ENCODE measurements at regions not wholly inside any gene's neighbourhood (a gene's known extent, or its start where the extent isn't known, plus 50 kb on each side); places are given as distances from the start of the nearest gene placed in this dataset.
A peak's percentile ranks its signal among the peaks of the same experiment; 100 is the strongest.

- Histone ChIP-seq H3K4me1 (ENCODE audit: insufficient read depth) (peaks cover 45% of the 10 kb centered on the region), H3K4me2 (no peak overlapping the region), H3K36me3 (ENCODE audit: insufficient read depth) (0 out of 2 replicates have a peak, but pooled peaks cover 4% of the 10 kb centered on the region), H3F3A (replicated peaks; ENCODE audit: low read depth) (no peaks in the 10 kb centered on the region), H3K27me3 (ENCODE audit: insufficient read depth) (no peaks in the 10 kb centered on the region), H3K79me2 (replicated peaks; ENCODE audit: insufficient read depth) (peaks cover 95% of the 10 kb centered on the region), H2AFZ (no peak overlapping the region), H4K20me1 (replicated peaks; ENCODE audit: insufficient read depth) (0 out of 2 replicates have a peak, but pooled peaks cover 5% of the 10 kb centered on the region), H3K4me3 (no peak overlapping the region), H3K9me2 (ENCODE audit: insufficient read depth) (peaks cover 11% of the 10 kb centered on the region), H3K27ac (ENCODE audit: low read depth) (no peak overlapping the region)
- no peak for TF ChIP-seq ZNF331 (CRISPR knock-in tag; IDR thresholded peaks at IDR 0.05; ENCODE audit: low read depth)
- no peak for TF ChIP-seq EZH2 (IDR thresholded peaks at IDR 0.05; ENCODE audit: low read depth, unreplicated experiment)
- no peak for TF ChIP-seq EZH2phosphoT487 (IDR thresholded peaks at IDR 0.05; ENCODE audit: unreplicated experiment)
- TF ChIP-seq JUNB (IDR thresholded peaks at IDR 0.05; ENCODE audit: unreplicated experiment), result no peak
- TF ChIP-seq, protein P1, sequence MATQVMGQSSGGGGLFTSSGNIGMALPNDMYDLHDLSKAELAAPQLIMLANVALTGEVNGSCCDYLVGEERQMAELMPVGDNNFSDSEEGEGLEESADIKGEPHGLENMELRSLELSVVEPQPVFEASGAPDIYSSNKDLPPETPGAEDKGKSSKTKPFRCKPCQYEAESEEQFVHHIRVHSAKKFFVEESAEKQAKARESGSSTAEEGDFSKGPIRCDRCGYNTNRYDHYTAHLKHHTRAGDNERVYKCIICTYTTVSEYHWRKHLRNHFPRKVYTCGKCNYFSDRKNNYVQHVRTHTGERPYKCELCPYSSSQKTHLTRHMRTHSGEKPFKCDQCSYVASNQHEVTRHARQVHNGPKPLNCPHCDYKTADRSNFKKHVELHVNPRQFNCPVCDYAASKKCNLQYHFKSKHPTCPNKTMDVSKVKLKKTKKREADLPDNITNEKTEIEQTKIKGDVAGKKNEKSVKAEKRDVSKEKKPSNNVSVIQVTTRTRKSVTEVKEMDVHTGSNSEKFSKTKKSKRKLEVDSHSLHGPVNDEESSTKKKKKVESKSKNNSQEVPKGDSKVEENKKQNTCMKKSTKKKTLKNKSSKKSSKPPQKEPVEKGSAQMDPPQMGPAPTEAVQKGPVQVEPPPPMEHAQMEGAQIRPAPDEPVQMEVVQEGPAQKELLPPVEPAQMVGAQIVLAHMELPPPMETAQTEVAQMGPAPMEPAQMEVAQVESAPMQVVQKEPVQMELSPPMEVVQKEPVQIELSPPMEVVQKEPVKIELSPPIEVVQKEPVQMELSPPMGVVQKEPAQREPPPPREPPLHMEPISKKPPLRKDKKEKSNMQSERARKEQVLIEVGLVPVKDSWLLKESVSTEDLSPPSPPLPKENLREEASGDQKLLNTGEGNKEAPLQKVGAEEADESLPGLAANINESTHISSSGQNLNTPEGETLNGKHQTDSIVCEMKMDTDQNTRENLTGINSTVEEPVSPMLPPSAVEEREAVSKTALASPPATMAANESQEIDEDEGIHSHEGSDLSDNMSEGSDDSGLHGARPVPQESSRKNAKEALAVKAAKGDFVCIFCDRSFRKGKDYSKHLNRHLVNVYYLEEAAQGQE (IDR thresholded peaks at IDR 0.05; ENCODE audit: unreplicated experiment), result no peak
- TF ChIP-seq, protein P2, sequence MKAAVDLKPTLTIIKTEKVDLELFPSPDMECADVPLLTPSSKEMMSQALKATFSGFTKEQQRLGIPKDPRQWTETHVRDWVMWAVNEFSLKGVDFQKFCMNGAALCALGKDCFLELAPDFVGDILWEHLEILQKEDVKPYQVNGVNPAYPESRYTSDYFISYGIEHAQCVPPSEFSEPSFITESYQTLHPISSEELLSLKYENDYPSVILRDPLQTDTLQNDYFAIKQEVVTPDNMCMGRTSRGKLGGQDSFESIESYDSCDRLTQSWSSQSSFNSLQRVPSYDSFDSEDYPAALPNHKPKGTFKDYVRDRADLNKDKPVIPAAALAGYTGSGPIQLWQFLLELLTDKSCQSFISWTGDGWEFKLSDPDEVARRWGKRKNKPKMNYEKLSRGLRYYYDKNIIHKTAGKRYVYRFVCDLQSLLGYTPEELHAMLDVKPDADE (IDR thresholded peaks at IDR 0.05), result no peak
- no peak for TF ChIP-seq CREB1 (CRISPR knock-in tag; IDR thresholded peaks at IDR 0.05; ENCODE audit: low read depth)
- TF ChIP-seq ZNF462 (CRISPR knock-in tag; IDR thresholded peaks at IDR 0.05), result no peak
- no peak for TF ChIP-seq POLR2AphosphoS5 (IDR thresholded peaks at IDR 0.05; ENCODE audit: low read depth)
- TF ChIP-seq STAT1 (IDR thresholded peaks at IDR 0.05; ENCODE audit: unreplicated experiment), result no peak
- TF ChIP-seq, protein P3, sequence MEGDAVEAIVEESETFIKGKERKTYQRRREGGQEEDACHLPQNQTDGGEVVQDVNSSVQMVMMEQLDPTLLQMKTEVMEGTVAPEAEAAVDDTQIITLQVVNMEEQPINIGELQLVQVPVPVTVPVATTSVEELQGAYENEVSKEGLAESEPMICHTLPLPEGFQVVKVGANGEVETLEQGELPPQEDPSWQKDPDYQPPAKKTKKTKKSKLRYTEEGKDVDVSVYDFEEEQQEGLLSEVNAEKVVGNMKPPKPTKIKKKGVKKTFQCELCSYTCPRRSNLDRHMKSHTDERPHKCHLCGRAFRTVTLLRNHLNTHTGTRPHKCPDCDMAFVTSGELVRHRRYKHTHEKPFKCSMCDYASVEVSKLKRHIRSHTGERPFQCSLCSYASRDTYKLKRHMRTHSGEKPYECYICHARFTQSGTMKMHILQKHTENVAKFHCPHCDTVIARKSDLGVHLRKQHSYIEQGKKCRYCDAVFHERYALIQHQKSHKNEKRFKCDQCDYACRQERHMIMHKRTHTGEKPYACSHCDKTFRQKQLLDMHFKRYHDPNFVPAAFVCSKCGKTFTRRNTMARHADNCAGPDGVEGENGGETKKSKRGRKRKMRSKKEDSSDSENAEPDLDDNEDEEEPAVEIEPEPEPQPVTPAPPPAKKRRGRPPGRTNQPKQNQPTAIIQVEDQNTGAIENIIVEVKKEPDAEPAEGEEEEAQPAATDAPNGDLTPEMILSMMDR (conservative IDR thresholded peaks at IDR 0.05; ENCODE audit: low read depth in 2 of 2), result no peak
- TF ChIP-seq ZNF114 (CRISPR knock-in tag; IDR thresholded peaks at IDR 0.05), result no peak
- TF ChIP-seq NANOG (IDR thresholded peaks at IDR 0.05; ENCODE audit: borderline replicate concordance), result no peak
- H3K27ac Mint-ChIP-seq, result 0 out of 2 replicates have a peak overlapping the region, but pooled peaks have one; percentile 42
- peaks cover 77% of the 10 kb centered on the region for H3K4me1 Mint-ChIP-seq
- peaks cover 8% of the 10 kb centered on the region; the same call in 1 of the 3 replicates for H3K36me3 Mint-ChIP-seq (ENCODE audit: low read depth)
- no peak for DNase-seq (ENCODE audit: low spot score)
- no peak overlapping the region for H3K4me3 Mint-ChIP-seq
- H3K27me3 Mint-ChIP-seq (ENCODE audit: insufficient read depth, low read depth, poor library complexity), result peaks cover 3% of the 10 kb centered on the region
- no peaks in the 10 kb centered on the region for H3K9me3 Mint-ChIP-seq
- ATAC-seq, result no peak
These were observed 71.5 kb downstream of the FAT3 start for GRCh38 chr11:92296138-92296515.

Data from GM23338 (cell line).